Esophagus (tissue), 2 donors: ENCODE measurements at regions not wholly inside any gene's neighbourhood (a gene's known extent, or its start where the extent isn't known, plus 50 kb on each side); places are given as distances from the start of the nearest gene placed in this dataset.

Source experiments
- H3K27ac ChIP-seq, 2 donors: one replicate each; pipeline ENCODE4 v1.5.1; 2013; ENCODE audit warnings: low read depth in 2 of 2, mild to moderate bottlenecking in 2 of 2, inconsistent platforms in 1 of 2, low read length in 1 of 2, moderate library complexity in 1 of 2
- H3K27me3 ChIP-seq, 2 donors: one replicate each; pipeline ENCODE4 v1.6.1; 2013; ENCODE audit warnings: low read length in 2 of 2, control low read depth in 1 of 2, mild to moderate bottlenecking in 1 of 2; ENCODE audit not compliant: insufficient read depth in 2 of 2, control insufficient read depth in 1 of 2
- H3K36me3 ChIP-seq, 2 donors: one replicate each; pipeline ENCODE4 v1.6.1; 2013; ENCODE audit warnings: low read length in 1 of 2; ENCODE audit not compliant: control insufficient read depth in 2 of 2, insufficient read depth in 2 of 2
- H3K4me1 ChIP-seq, 2 donors: one replicate each; pipeline ENCODE4 v1.6.1; 2013; ENCODE audit warnings: low read length in 1 of 2; ENCODE audit not compliant: control insufficient read depth in 2 of 2, insufficient read depth in 2 of 2
- H3K4me3 ChIP-seq, 2 donors: one replicate each; pipeline ENCODE4 v1.5.1; 2013; ENCODE audit warnings: low read length in 2 of 2, mild to moderate bottlenecking in 2 of 2, low read depth in 1 of 2, moderate library complexity in 1 of 2
- H3K9me3 ChIP-seq, 2 donors: one replicate each; pipeline ENCODE4 v1.6.1; 2013; ENCODE audit warnings: mild to moderate bottlenecking in 2 of 2, low read depth in 1 of 2, low read length in 1 of 2, moderate library complexity in 1 of 2; ENCODE audit not compliant: control insufficient read depth in 2 of 2, insufficient read depth in 1 of 2
- WGBS, 2 donors: extraction: QIAGEN DNeasy Blood & Tissue Kit; methylation state at CpG; one replicate each; pipeline ENCODE4 v1.1.7; 2013; 5-methylcytosine and 5-hydroxymethylcytosine counted together
- donor health status: healthy with polysubstance abuse.
- donor health status: Bipolar disorder and iron deficiency.

- Histone ChIP-seq H3K4me3 (no peak overlapping the region), H3K36me3 (no peaks in the 10 kb centered on the region), H3K9me3 (no peaks in the 10 kb centered on the region), H3K27me3 (no peaks in the 10 kb centered on the region), H3K4me1 (peaks cover 0 to 2% of the 10 kb centered on the region in 2 donors), H3K27ac (no peak overlapping the region)
- 75 to 85% methylated on average over 3 of the region's 3 CpGs for WGBS, 2 donors
Measured at GRCh38 chr3:78405745-78406144, 1362.1 kb downstream of the ROBO1 start.

- H3K27ac ChIP-seq: no peak overlapping the region
- peaks cover 0 to 2% of the 10 kb centered on the region in 2 donors for H3K4me1 ChIP-seq
- H3K9me3 ChIP-seq: no peaks in the 10 kb centered on the region
- H3K27me3 ChIP-seq: no peaks in the 10 kb centered on the region
- 58 to 70% methylated on average over 2 of the region's 2 CpGs for WGBS, 2 donors
- H3K36me3 ChIP-seq: no peaks in the 10 kb centered on the region
- H3K4me3 ChIP-seq: no peak overlapping the region
Measured at GRCh38 chr3:78406396-78406795, 1361.4 kb downstream of the ROBO1 start.

- Histone ChIP-seq H3K9me3 (no peaks in the 10 kb centered on the region), H3K4me3 (no peak overlapping the region), H3K36me3 (no peaks in the 10 kb centered on the region), H3K27me3 (no peaks in the 10 kb centered on the region), H3K4me1 (no peaks in the 10 kb centered on the region), H3K27ac (no peak overlapping the region)
- 89 to 93% methylated on average over 2 of the region's 2 CpGs for WGBS, 2 donors
Measured at GRCh38 chr3:78410077-78410476, 1357.7 kb downstream of the ROBO1 start.

- H3K27ac ChIP-seq: no peak overlapping the region
- no peaks in the 10 kb centered on the region for H3K36me3 ChIP-seq
- H3K27me3 ChIP-seq: no peaks in the 10 kb centered on the region
- 69 to 72% methylated on average over 2 of the region's 2 CpGs for WGBS, 2 donors
- H3K4me3 ChIP-seq: no peak overlapping the region
- H3K9me3 ChIP-seq: no peaks in the 10 kb centered on the region
- no peaks in the 10 kb centered on the region for H3K4me1 ChIP-seq
Measured at GRCh38 chr3:78414261-78414660, 1353.5 kb downstream of the ROBO1 start.

GRCh38 chr3:78420611-78421010 is 1347.2 kb downstream of the ROBO1 start:
- no peaks in the 10 kb centered on the region for H3K36me3 ChIP-seq
- no peaks in the 10 kb centered on the region for H3K4me1 ChIP-seq
- H3K27me3 ChIP-seq: no peaks in the 10 kb centered on the region
- H3K27ac ChIP-seq: no peak overlapping the region
- no peak overlapping the region for H3K4me3 ChIP-seq
- H3K9me3 ChIP-seq: no peaks in the 10 kb centered on the region

GRCh38 chr3:78421247-78421966 is 1346.4 kb downstream of the ROBO1 start:
- 85 to 87% methylated on average over 7 of the region's 7 CpGs for WGBS, 2 donors
- no peak overlapping the region for H3K27ac ChIP-seq
- no peaks in the 10 kb centered on the region for H3K9me3 ChIP-seq
- H3K27me3 ChIP-seq: no peaks in the 10 kb centered on the region
- H3K4me1 ChIP-seq: no peaks in the 10 kb centered on the region
- H3K36me3 ChIP-seq: no peaks in the 10 kb centered on the region
- H3K4me3 ChIP-seq: no peak overlapping the region

- Histone ChIP-seq H3K27ac (no peak overlapping the region), H3K27me3 (no peaks in the 10 kb centered on the region), H3K4me3 (no peak overlapping the region), H3K4me1 (no peaks in the 10 kb centered on the region), H3K36me3 (no peaks in the 10 kb centered on the region), H3K9me3 (no peaks in the 10 kb centered on the region)
- 72 to 82% methylated on average over 1 of the region's 1 CpG for WGBS, 2 donors
Measured at GRCh38 chr3:78424656-78425055, 1343.1 kb downstream of the ROBO1 start.

- H3K27ac ChIP-seq: no peak overlapping the region
- WGBS, 2 donors: 51 to 71% methylated on average over 1 of the region's 1 CpG
- H3K27me3 ChIP-seq: no peaks in the 10 kb centered on the region
- H3K4me3 ChIP-seq: no peak overlapping the region
- no peaks in the 10 kb centered on the region for H3K36me3 ChIP-seq
- H3K9me3 ChIP-seq: no peaks in the 10 kb centered on the region
- H3K4me1 ChIP-seq: no peaks in the 10 kb centered on the region
Measured at GRCh38 chr3:78426454-78426853, 1341.3 kb downstream of the ROBO1 start.

- Histone ChIP-seq H3K27me3 (no peaks in the 10 kb centered on the region), H3K27ac (no peak overlapping the region), H3K36me3 (no peaks in the 10 kb centered on the region), H3K4me3 (no peak overlapping the region), H3K9me3 (no peaks in the 10 kb centered on the region), H3K4me1 (no peaks in the 10 kb centered on the region)
Measured at GRCh38 chr3:78427303-78427702, 1340.5 kb downstream of the ROBO1 start.

- Histone ChIP-seq H3K27ac (no peak overlapping the region), H3K4me1 (no peaks in the 10 kb centered on the region), H3K4me3 (no peak overlapping the region), H3K36me3 (no peaks in the 10 kb centered on the region), H3K27me3 (no peaks in the 10 kb centered on the region), H3K9me3 (no peaks in the 10 kb centered on the region)
- WGBS, 2 donors: 75 to 86% methylated on average over 1 of the region's 1 CpG
Measured at GRCh38 chr3:78430741-78431140, 1337.1 kb downstream of the ROBO1 start.
